ENCODE measurements at regions not wholly inside any gene's neighbourhood (a gene's known extent, or its start where the extent isn't known, plus 50 kb on each side); places are given as distances from the start of the nearest gene placed in this dataset.

DNA sequence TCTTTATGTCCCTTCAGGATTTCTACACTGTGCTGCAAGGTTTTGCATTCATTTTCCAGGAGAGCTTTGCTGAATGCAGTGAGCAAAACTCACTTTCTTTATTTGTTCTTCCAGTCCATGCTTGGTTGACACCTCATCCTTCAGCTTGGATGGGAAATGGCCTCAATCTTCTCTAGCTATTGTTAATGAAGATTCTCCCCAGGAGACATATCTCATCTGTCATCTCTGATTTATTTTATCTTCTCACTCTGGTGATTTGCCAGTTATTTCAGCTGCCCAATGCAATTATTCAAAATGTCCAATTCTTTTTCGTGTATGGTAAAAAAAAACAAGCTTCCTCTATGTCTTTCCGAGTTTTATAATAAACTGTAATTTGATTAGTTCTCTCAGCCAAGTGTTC is 77.9 kb upstream of the PAK5 start:
- Mint-ChIP-seq H3K27ac (no peak overlapping the region), H3K4me1 (ENCODE audit: low read depth) (no peaks in the 10 kb centered on the region), H3K9me3 (no peaks in the 10 kb centered on the region), H3K27me3 (peaks cover 49% of the 10 kb centered on the region), H3K4me3 (no peak overlapping the region), H3K36me3 (ENCODE audit: low read depth) (no peaks in the 10 kb centered on the region)
- POLR2A ChIA-PET, result no interaction called here
- CTCF ChIA-PET, result no interaction called here
- intact Hi-C loops (cut with DNase I, micrococcal nuclease), result loop anchor here in 1 of 2 experiments (10.0 kb wide), 1 partner anchor 302 kb away; no protein-coding TSS in a partner anchor
- no peak overlapping the region for H3K27ac ChIP-seq (ENCODE audit: low read depth in 1 of 2, low read length in 2 of 2)
- no peaks in the 10 kb centered on the region for H3K27me3 ChIP-seq (ENCODE audit: control insufficient read depth in 1 of 2, insufficient read depth in 2 of 2, low read length in 2 of 2)
- DNase-seq (no peak), ATAC-seq (ENCODE audit: poor library complexity) (no peak)
- no peaks in the 10 kb centered on the region for H3K36me3 ChIP-seq (ENCODE audit: insufficient read depth, low read length)
- no peaks in the 10 kb centered on the region for H3K9me3 ChIP-seq (ENCODE audit: control insufficient read depth in 1 of 2, insufficient read depth in 1 of 2, low read length in 2 of 2)
- H3K4me3 ChIP-seq (ENCODE audit: low read length), result no peak overlapping the region
- no peaks in the 10 kb centered on the region for H3K4me1 ChIP-seq (ENCODE audit: insufficient read depth, low read length)
- TF ChIP-seq, protein P1, sequence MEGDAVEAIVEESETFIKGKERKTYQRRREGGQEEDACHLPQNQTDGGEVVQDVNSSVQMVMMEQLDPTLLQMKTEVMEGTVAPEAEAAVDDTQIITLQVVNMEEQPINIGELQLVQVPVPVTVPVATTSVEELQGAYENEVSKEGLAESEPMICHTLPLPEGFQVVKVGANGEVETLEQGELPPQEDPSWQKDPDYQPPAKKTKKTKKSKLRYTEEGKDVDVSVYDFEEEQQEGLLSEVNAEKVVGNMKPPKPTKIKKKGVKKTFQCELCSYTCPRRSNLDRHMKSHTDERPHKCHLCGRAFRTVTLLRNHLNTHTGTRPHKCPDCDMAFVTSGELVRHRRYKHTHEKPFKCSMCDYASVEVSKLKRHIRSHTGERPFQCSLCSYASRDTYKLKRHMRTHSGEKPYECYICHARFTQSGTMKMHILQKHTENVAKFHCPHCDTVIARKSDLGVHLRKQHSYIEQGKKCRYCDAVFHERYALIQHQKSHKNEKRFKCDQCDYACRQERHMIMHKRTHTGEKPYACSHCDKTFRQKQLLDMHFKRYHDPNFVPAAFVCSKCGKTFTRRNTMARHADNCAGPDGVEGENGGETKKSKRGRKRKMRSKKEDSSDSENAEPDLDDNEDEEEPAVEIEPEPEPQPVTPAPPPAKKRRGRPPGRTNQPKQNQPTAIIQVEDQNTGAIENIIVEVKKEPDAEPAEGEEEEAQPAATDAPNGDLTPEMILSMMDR (IDR thresholded peaks at IDR 0.05), result no peak

DNA sequence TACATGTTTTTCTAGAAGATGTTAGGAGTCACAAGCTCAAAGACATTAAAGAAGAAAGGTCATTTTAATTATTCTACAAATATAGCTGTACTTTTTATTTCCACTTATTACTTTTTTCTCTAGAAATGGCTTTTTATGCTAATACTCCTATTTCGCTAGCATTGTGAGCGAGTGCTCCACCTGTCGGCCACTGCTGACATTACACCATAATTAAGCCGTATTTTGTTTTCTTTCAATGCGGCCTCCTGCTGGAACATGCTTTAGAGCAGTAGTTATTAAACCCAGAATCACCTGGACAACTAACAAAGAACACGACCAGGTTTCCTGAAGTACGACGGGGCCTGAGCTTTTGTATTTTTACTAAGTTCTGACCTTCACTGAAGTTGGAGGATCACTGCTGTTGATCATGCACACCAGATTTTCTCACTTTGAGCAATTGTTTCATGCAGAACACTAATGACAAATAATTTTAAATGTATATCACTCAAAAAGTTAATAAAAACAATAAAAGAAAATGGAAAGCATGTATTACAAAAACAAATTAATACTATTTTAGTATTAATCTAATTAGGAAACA is 74.1 kb upstream of the PAK5 start:
- Mint-ChIP-seq H3K9me3 (no peaks in the 10 kb centered on the region), H3K4me1 (ENCODE audit: low read depth) (no peaks in the 10 kb centered on the region), H3K27ac (no peak overlapping the region), H3K36me3 (ENCODE audit: low read depth) (no peaks in the 10 kb centered on the region), H3K4me3 (no peak overlapping the region), H3K27me3 (peaks cover 49% of the 10 kb centered on the region)
- DNase-seq (peak in 9 of 14 experiments; percentile 0 to 37 (median 12)), ATAC-seq (ENCODE audit: poor library complexity) (no peak)
- H3K27me3 ChIP-seq (ENCODE audit: control insufficient read depth in 1 of 2, insufficient read depth in 2 of 2, low read length in 2 of 2), result no peaks in the 10 kb centered on the region
- H3K4me1 ChIP-seq (ENCODE audit: insufficient read depth, low read length), result no peaks in the 10 kb centered on the region
- ChIA-PET POLR2A (no interaction called here), CTCF (interaction anchor here (0.7 kb wide), 1 partner anchor 11 kb away, joined by 4 read pairs; no protein-coding TSS in a partner anchor)
- no peaks in the 10 kb centered on the region for H3K9me3 ChIP-seq (ENCODE audit: control insufficient read depth in 1 of 2, insufficient read depth in 1 of 2, low read length in 2 of 2)
- TF ChIP-seq, protein P1 (IDR thresholded peaks at IDR 0.05), result peak; percentile 78
- intact Hi-C loops (cut with DNase I, micrococcal nuclease), result loop anchor here in 1 of 2 experiments (10.0 kb wide), 1 partner anchor 298 kb away; no protein-coding TSS in a partner anchor
- no peak overlapping the region for H3K27ac ChIP-seq (ENCODE audit: low read depth in 1 of 2, low read length in 2 of 2)
- H3K36me3 ChIP-seq (ENCODE audit: insufficient read depth, low read length), result no peaks in the 10 kb centered on the region
- H3K4me3 ChIP-seq (ENCODE audit: low read length), result no peak overlapping the region

GRCh38 chr20:9912290-9912689 is 73.4 kb upstream of the PAK5 start:
- H3K4me3 Mint-ChIP-seq, result no peak overlapping the region
- TF ChIP-seq, protein P1 (IDR thresholded peaks at IDR 0.05), result no peak
- ChIA-PET CTCF (interaction anchor here (0.7 kb wide), 1 partner anchor 11 kb away, joined by 4 read pairs; no protein-coding TSS in a partner anchor), POLR2A (no interaction called here)
- Histone ChIP-seq H3K4me1 (ENCODE audit: insufficient read depth, low read length) (no peaks in the 10 kb centered on the region), H3K27me3 (ENCODE audit: control insufficient read depth in 1 of 2, insufficient read depth in 2 of 2, low read length in 2 of 2) (no peaks in the 10 kb centered on the region), H3K9me3 (ENCODE audit: control insufficient read depth in 1 of 2, insufficient read depth in 1 of 2, low read length in 2 of 2) (no peaks in the 10 kb centered on the region), H3K4me3 (ENCODE audit: low read length) (no peak overlapping the region), H3K27ac (ENCODE audit: low read depth in 1 of 2, low read length in 2 of 2) (no peak overlapping the region), H3K36me3 (ENCODE audit: insufficient read depth, low read length) (no peaks in the 10 kb centered on the region)
- H3K4me1 Mint-ChIP-seq (ENCODE audit: low read depth), result no peaks in the 10 kb centered on the region
- peaks cover 43% of the 10 kb centered on the region for H3K27me3 Mint-ChIP-seq
- H3K36me3 Mint-ChIP-seq (ENCODE audit: low read depth), result no peaks in the 10 kb centered on the region
- H3K9me3 Mint-ChIP-seq, result no peaks in the 10 kb centered on the region
- intact Hi-C loops (cut with DNase I, micrococcal nuclease), result loop anchor here in 1 of 2 experiments (10.0 kb wide), 1 partner anchor 297 kb away; no protein-coding TSS in a partner anchor
- no peak for ATAC-seq (ENCODE audit: poor library complexity)
- no peak overlapping the region for H3K27ac Mint-ChIP-seq
- no peak for DNase-seq
